ENCODE measurements at regions not wholly inside any gene's neighbourhood (a gene's known extent, or its start where the extent isn't known, plus 50 kb on each side); places are given as distances from the start of the nearest gene placed in this dataset.

- TF ChIP-seq PATZ1 (tag by site-specific recombination; IDR thresholded peaks at IDR 0.05) (no peak), SP2 (tag by site-specific recombination; IDR thresholded peaks at IDR 0.05) (no peak), ZBTB21 (tag by site-specific recombination; IDR thresholded peaks at IDR 0.05) (no peak)
- TF ChIP-seq, protein P1, sequence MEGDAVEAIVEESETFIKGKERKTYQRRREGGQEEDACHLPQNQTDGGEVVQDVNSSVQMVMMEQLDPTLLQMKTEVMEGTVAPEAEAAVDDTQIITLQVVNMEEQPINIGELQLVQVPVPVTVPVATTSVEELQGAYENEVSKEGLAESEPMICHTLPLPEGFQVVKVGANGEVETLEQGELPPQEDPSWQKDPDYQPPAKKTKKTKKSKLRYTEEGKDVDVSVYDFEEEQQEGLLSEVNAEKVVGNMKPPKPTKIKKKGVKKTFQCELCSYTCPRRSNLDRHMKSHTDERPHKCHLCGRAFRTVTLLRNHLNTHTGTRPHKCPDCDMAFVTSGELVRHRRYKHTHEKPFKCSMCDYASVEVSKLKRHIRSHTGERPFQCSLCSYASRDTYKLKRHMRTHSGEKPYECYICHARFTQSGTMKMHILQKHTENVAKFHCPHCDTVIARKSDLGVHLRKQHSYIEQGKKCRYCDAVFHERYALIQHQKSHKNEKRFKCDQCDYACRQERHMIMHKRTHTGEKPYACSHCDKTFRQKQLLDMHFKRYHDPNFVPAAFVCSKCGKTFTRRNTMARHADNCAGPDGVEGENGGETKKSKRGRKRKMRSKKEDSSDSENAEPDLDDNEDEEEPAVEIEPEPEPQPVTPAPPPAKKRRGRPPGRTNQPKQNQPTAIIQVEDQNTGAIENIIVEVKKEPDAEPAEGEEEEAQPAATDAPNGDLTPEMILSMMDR (tag by site-specific recombination; IDR thresholded peaks at IDR 0.05): no peak
Measured at GRCh38 chr12:88360343-88360742, 218.2 kb downstream of the TMTC3 start.
